Type B pancreatic cell (in vitro differentiated cells): ENCODE measurements at regions not wholly inside any gene's neighbourhood (a gene's known extent, or its start where the extent isn't known, plus 50 kb on each side); places are given as distances from the start of the nearest gene placed in this dataset.

Experiments
- DNase-seq: peaks from one replicate; pipeline ENCODE4 v3.0.0; 2021; ENCODE audit warnings: mixed read lengths; ENCODE audit not compliant: unreplicated experiment; ENCODE audit errors: extremely low spot score
- H3K27ac Mint-ChIP-seq: 2 replicates; pipeline ENCODE4 v1.8.0; 2021; ENCODE audit warnings: mild to moderate bottlenecking, mixed read lengths
- H3K27me3 Mint-ChIP-seq: 2 replicates; pipeline ENCODE4 v1.8.0; 2021; ENCODE audit warnings: mixed read lengths
- H3K36me3 Mint-ChIP-seq: 2 replicates; pipeline ENCODE4 v1.8.0; 2021; ENCODE audit warnings: mixed read lengths
- H3K4me1 Mint-ChIP-seq: one replicate; pipeline ENCODE4 v1.8.0; 2021; ENCODE audit warnings: mixed read lengths; ENCODE audit not compliant: unreplicated experiment
- H3K4me3 Mint-ChIP-seq: 2 replicates; pipeline ENCODE4 v1.8.0; 2021; ENCODE audit warnings: mild to moderate bottlenecking, mixed read lengths
- H3K9me3 Mint-ChIP-seq: 2 replicates; pipeline ENCODE4 v1.8.0; 2021; ENCODE audit warnings: mixed read lengths
- CTCF ChIP-seq: fragments of 200-600 bp; sonication (generic); conservative IDR thresholded peaks from 2 replicates; pipeline ENCODE4 v1.5.0; 2021; ENCODE audit warnings: antibody characterized with exemption, mild to moderate bottlenecking

GRCh38 chr2:172242961-172243360 is 140.3 kb upstream of the DLX2 start:
- peaks cover 10% of the 10 kb centered on the region for H3K27me3 Mint-ChIP-seq
- TF ChIP-seq CTCF: no peak
- H3K27ac Mint-ChIP-seq: no peak overlapping the region
- no peak overlapping the region for H3K4me3 Mint-ChIP-seq
- H3K9me3 Mint-ChIP-seq: peaks cover 9% of the 10 kb centered on the region
- peaks cover 14% of the 10 kb centered on the region for H3K4me1 Mint-ChIP-seq
- H3K36me3 Mint-ChIP-seq: no peaks in the 10 kb centered on the region
- no peak for DNase-seq

GRCh38 chr2:172244419-172245130 is 141.9 kb upstream of the DLX2 start:
- peaks cover 14% of the 10 kb centered on the region for H3K4me1 Mint-ChIP-seq
- no peaks in the 10 kb centered on the region for H3K36me3 Mint-ChIP-seq

GRCh38 chr2:172246649-172247048 is 143.9 kb upstream of the DLX2 start:
- peaks cover 26% of the 10 kb centered on the region for H3K4me1 Mint-ChIP-seq
- no peak for DNase-seq
- H3K36me3 Mint-ChIP-seq: no peaks in the 10 kb centered on the region
- TF ChIP-seq CTCF: no peak
- H3K27ac Mint-ChIP-seq: no peak overlapping the region
- H3K9me3 Mint-ChIP-seq: peaks cover 5% of the 10 kb centered on the region
- no peaks in the 10 kb centered on the region for H3K27me3 Mint-ChIP-seq
- H3K4me3 Mint-ChIP-seq: no peak overlapping the region

More at GRCh38 chr2:172244419-172245130, 141.9 kb upstream of the DLX2 start:
- Mint-ChIP-seq H3K27me3 (peaks cover 4% of the 10 kb centered on the region), H3K4me3 (no peak overlapping the region), H3K27ac (no peak overlapping the region), H3K9me3 (peaks cover 5% of the 10 kb centered on the region)
- no peak for TF ChIP-seq CTCF
- DNase-seq: no peak

- Mint-ChIP-seq H3K27me3 (no peaks in the 10 kb centered on the region), H3K36me3 (no peaks in the 10 kb centered on the region), H3K4me1 (peaks cover 26% of the 10 kb centered on the region), H3K4me3 (no peak overlapping the region), H3K27ac (no peak overlapping the region), H3K9me3 (peaks cover 5% of the 10 kb centered on the region)
- TF ChIP-seq CTCF: no peak
- DNase-seq: no peak
Measured at GRCh38 chr2:172247203-172247602, 144.5 kb upstream of the DLX2 start.

GRCh38 chr2:172248381-172248780 is 145.7 kb upstream of the DLX2 start:
- H3K36me3 Mint-ChIP-seq: no peaks in the 10 kb centered on the region
- H3K9me3 Mint-ChIP-seq: peaks cover 5% of the 10 kb centered on the region
- no peak for TF ChIP-seq CTCF
- peaks cover 21% of the 10 kb centered on the region for H3K4me1 Mint-ChIP-seq
- H3K4me3 Mint-ChIP-seq: no peak overlapping the region
- H3K27me3 Mint-ChIP-seq: no peaks in the 10 kb centered on the region
- H3K27ac Mint-ChIP-seq: no peak overlapping the region
- no peak for DNase-seq
